GM18907 (cell line): ENCODE measurements at regions not wholly inside any gene's neighbourhood (a gene's known extent, or its start where the extent isn't known, plus 50 kb on each side); places are given as distances from the start of the nearest gene placed in this dataset.

Experiments used
- ATAC-seq: cut with Tn5 transposase; IDR thresholded peaks from one replicate; pipeline ENCODE4 v1.9.1; 2021; ENCODE audit warnings: mild to moderate bottlenecking, moderate library complexity; ENCODE audit not compliant: unreplicated experiment

- no peak for ATAC-seq
These were observed 449.7 kb downstream of the CDH26 start for GRCh38 chr20:60407938-60408337.

- no peak for ATAC-seq
These were observed 450.2 kb downstream of the CDH26 start for GRCh38 chr20:60408435-60408834.

- no peak for ATAC-seq
These were observed 452.5 kb downstream of the CDH26 start for GRCh38 chr20:60410618-60411264.

DNA sequence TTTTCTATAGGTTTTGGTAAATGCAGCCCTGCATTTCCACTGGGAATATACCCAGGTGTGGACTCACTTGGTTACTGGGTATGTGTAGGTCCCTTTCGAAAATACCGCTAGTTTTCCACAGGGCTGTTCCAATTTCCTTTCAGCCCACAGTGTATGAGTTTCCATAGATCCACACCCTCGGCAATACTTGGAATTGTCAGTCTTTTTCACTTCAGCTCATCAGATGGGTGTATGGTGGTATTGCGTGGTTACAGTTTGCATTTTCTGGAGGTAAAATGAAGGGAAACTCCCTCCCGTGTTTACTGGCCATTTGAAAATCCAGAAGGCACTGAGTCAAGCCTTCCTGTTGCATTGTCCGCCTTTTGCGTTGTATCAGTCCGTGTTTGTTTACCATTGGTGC lies 453.6 kb downstream of the CDH26 start:
- no peak for ATAC-seq

DNA sequence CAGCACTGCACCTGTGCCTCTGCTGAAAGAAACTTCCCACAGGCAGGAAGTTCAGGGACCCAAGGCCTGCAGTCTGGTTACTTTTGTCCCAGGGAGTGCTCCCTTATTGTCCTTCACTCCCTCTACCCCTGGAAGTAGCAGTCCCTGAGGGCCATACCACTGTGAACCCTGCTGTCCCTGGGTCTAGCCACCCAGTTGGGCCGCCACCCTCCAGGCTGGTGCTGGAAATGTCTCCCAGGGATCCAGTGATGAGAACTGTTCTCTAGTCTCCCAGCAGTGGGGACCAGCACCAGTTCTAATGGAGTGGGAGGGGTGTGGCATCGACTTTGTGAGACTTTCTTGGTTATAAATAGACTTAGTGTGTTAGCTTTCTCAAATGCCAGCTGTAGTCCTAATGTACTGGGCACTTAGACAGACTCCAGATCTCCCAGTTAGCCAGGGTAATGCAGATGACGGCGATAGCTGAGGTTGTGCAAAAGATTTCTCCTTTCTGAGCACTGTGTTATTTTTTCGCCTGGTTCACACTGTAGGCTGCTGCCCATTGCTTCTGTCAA lies 462.5 kb downstream of the CDH26 start:
- ATAC-seq = no peak

DNA sequence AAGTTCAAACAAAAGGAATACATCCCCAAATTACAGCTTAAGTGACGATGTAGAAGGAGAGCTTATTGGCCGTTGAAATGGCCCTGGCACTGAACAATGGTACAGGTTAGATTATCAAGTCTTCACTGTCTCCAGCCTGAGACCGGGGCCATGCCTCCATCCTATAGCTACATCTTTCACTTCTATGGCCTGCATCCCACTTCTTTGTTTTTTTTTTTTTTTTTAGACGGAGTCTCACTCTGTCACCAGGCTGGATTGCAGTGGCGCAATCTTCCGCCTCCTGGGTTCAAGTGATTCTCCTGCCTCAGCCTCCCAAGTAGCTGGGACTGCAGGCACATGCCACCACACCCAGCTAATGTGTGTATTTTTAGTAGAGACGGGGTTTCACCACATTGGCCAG lies 464.6 kb downstream of the CDH26 start:
- no peak for ATAC-seq

DNA sequence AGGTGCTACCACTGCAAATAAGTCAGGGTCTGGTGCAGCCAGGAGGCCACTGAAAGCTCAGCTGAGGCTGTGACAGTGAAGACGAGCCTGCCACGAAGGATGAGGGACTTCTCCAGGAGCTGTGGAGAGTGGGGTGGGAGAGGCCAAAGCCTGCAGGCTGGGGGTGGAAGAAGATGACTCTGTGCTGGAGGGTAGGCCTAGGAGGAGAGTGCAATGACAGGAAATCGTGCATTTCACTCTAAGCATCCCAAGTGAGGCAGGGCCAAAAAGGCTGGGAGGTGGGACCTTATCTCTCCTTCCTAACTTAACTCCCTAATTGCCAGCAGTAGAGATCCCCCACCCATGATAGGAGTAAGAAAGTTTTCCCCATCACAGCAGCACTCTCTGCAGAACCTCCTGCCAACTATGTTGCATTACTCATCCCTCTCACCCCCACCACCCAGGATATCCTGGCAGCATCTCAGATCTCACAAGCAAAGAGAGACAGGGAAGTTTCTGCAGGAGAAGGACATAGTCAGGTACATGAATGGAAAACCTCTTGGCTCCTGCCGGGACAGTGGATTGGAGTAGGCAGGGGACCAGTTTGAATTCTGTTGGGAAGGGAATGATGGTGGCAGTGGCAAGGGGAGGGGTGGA lies 466.2 kb downstream of the CDH26 start:
- ATAC-seq = no peak

- ATAC-seq = no peak
These were observed 469.3 kb downstream of the CDH26 start for GRCh38 chr20:60427516-60427915.

DNA sequence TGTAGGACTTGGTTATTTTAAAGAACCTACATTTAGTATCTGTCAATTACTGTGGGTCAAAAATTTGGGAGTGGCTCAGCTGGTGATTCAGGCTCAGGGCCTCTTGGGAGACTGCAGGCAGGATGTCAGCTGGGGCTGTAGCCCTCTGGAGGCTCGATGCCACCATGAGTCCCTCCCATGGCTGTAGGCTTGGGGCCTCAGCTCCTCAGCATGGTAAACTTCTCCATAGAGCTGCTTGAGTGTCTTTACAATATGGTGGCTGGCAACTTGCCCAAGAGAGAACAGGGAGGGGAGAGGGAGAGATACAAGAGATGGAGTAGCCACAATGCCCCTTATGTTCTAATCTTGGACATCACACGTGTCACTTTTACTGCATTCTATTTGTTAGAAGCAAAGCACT lies 470.4 kb downstream of the CDH26 start:
- no peak for ATAC-seq

DNA sequence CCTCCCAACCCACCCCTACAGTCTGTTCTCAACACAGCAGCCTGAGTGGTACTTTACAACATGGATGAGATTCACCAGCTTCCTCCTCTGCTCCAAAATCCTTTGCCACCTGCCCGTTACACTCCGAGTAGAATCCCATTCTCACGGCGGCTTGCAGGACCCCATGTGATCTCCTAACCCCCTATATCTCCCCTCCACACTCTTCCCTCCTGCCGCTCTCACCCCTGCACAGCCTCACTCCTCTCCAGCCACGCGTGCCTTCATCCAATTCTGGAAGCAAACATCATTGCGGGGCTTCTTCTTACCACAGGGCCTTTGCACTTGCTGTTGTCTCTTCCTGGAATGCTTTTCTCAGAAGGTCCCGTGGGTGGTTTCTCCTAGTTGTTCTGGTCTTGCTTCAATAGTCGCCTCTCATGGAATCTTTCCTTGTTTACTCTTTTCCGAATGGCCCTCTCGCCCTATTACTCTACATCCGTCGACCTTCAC lies 472.3 kb downstream of the CDH26 start:
- ATAC-seq = no peak

DNA sequence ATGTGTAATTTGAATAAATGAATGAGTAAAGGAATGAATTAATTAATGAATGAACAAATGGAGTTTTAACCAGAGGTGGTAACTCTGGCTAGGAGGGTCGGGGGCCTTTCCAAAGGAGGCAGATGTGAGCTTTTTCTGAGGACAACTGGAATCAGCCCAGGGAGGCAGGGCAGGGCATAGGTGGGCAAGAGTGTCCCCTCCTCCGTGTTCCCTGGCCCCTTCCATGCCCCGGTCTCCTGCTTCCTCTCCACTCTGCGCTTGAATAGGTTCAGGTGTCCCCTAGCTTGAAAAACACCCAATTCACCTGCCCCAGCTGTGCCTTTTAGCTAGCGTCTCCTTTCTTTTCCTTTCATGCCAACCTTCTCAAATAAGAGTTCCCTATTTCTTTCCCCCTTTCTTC lies 473.1 kb downstream of the CDH26 start:
- no peak for ATAC-seq

DNA sequence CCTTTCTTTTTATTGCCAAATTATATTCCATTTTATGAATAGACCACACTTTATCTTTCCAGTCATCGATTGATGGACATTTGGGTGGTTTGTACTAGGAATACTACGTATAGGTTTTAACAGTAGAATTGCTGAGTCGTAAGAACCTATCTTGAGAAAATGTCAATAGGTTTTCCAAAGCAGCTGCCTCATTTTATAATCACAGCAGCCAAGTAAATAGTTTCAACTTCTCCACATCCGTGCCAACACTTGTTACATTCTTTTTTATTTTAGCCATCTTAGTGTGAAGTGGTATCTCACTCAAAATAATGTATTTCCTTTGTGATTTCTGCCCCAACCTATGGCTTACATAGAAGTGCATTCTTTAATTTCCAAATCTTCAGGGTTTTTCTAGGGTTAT lies 479.2 kb downstream of the CDH26 start:
- no peak for ATAC-seq

- ATAC-seq = no peak
These were observed 488.3 kb downstream of the CDH26 start for GRCh38 chr20:60446267-60447111.

GRCh38 chr20:60447703-60448102 lies 489.5 kb downstream of the CDH26 start:
- no peak for ATAC-seq

DNA sequence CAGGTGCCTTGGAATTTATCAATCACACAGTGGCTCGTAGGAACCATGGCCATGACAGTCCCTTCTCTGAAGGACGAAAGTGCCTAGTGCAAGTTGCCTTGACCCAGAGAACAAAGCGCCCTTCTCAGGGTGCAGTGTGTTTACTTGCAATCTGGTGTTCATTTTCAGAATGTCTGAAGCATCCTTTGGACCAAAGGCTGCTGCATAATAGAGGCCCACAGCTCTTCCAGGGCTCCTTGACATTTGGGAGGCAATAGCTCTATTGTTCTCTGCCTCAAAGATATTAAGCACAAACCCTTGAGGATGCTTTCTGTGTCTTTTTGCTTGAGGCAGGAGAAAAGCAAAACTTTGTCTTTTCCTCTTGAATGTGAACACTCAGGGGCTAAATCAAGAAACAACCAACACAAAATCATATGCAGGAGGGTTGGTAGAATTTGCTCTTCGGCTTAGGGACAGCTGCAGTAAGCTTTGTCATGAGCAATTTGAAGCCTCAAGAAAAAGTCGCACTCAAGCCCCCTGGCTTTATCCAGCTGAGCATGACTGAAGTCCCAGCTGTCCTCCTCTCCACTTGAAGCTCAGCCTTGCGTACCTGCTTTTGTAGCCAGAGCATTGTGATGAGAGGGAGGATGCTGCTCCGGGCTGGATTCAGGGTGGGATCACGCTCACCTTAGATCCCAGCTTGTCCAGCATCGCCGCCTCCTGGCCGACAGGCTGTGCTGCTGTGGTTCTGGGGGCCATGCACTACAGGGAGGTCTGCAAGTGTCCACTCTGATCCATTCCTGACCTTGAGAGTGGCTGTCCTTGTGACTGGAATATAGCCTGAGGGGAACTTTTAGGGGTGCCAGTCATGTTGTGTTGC lies 495.4 kb downstream of the CDH26 start:
- ATAC-seq = no peak

DNA sequence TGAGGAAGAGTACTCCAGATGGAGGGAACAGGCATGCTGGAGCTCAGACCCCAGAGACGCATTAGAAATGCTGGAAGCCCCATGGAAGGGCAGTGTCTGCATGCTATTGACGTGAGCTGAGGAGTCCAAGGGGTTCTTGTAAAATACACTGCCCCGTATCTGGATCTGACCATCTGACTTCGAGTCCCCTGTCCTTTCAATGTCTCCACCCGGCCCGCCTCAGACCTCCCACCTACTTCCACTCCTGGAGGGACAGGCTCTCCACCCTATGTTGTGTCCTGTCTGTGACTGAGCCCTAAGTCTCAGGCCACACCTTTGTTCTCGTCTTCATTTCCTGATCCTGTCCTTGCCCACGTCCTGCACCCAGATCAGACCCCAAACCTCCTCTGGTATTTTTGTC lies 496.3 kb downstream of the CDH26 start:
- no peak for ATAC-seq

- no peak for ATAC-seq
These were observed 497.0 kb downstream of the CDH26 start for GRCh38 chr20:60455272-60455671.

GRCh38 chr20:60459212-60459611 lies 501.0 kb downstream of the CDH26 start:
- ATAC-seq = no peak

- ATAC-seq = no peak
These were observed 503.8 kb downstream of the CDH26 start for GRCh38 chr20:60461993-60462392.

DNA sequence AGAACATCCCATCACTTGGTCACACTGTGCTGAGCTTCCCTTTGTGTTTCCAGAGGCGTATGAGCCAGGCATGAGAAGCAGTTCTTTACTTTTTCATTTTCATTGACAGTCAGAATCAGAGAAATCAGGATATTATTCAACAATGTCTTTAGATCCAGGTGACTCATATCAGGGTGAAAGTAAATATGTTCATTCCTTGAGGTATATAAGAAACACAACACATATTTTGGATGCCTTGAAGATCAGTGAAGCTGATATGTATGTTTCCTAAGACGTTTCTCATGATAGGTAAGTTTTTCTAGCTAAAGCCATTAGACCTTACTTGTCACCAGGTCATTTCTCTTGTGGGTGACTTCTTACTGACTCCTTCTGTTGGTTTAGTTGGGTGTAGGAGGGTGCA lies 505.6 kb downstream of the CDH26 start:
- no peak for ATAC-seq

DNA sequence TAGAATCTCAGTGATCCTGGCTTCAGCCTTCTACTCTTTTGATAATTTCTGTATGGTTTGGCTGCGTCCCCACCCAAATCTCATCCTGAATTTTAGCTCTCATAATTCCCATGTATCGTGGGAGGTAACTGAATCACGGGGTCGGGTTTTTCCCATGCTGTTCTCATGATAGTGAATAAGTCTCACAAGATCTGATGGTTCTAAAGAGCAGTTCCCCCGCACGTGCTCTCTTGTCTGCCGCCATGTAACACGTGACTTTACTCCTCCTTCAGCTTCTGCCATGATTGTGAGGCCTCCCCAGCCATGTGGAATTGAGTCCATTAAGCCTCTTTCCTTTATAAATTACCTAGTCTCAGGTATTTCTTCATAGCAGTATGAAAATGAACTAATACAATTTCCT lies 507.2 kb downstream of the CDH26 start:
- ATAC-seq = no peak
